OCI-LY7 (cell line): ENCODE measurements at regions not wholly inside any gene's neighbourhood (a gene's known extent, or its start where the extent isn't known, plus 50 kb on each side); places are given as distances from the start of the nearest gene placed in this dataset.

Source experiments
- BruUV-seq: library from RNA; stranded (reverse); fragments of 400-500 nt; replicated peaks from 2 replicates; lab custom pipeline; 2021; lab: Mats Ljungman, UMichigan
- CTCF ChIA-PET: fragments of 300-600 bp; sonication (Branson Sonifier 250); formaldehyde crosslinking; loops from one replicate; lab custom pipeline; 2022; ENCODE audit warnings: antibody characterized with exemption; ENCODE audit not compliant: unreplicated experiment; lab: Charles Lee
- POLR2A ChIA-PET: fragments of 300-600 bp; sonication (Branson Sonifier 250); formaldehyde crosslinking; loops from one replicate; lab custom pipeline; 2022; ENCODE audit warnings: antibody characterized with exemption; lab: Charles Lee
- DNase-seq: peaks from one replicate; pipeline ENCODE4 v3.0.0-alpha.2; 2015; ENCODE audit warnings: low spot score
- H2AFZ ChIP-seq: fragments of 200-600 bp; sonication (generic), shearing (Covaris generic); 2 replicates; pipeline ENCODE4 v1.6.1; 2014; ENCODE audit warnings: mild to moderate bottlenecking, antibody characterized with exemption, low read length, moderate library complexity
- H3K27ac ChIP-seq: fragments of 200-600 bp; sonication (generic); 2 replicates; pipeline ENCODE4 v1.5.1; 2014; ENCODE audit warnings: mixed run types, low read depth, mild to moderate bottlenecking, moderate library complexity, low read length, inconsistent platforms; ENCODE audit not compliant: poor library complexity, severe bottlenecking
- H3K36me3 ChIP-seq: fragments of 200-600 bp; sonication (generic); 2 replicates; pipeline ENCODE4 v1.6.1; 2014; ENCODE audit warnings: mild to moderate bottlenecking, antibody characterized with exemption, low read length, moderate library complexity, mixed read lengths; ENCODE audit not compliant: insufficient read depth
- H3K4me1 ChIP-seq: fragments of 200-600 bp; sonication (generic); 2 replicates; pipeline ENCODE4 v1.5.1; 2014; ENCODE audit warnings: mild to moderate bottlenecking, low read length; ENCODE audit not compliant: insufficient read depth, poor library complexity, severe bottlenecking
- H3K4me2 ChIP-seq: fragments of 200-600 bp; sonication (generic); 2 replicates; pipeline ENCODE4 v1.6.1; 2014; ENCODE audit warnings: mild to moderate bottlenecking, low read length
- H3K4me3 ChIP-seq: fragments of 200-600 bp; sonication (generic); 2 replicates; pipeline ENCODE4 v1.5.1; 2014; ENCODE audit warnings: mild to moderate bottlenecking, low read depth, low read length; ENCODE audit not compliant: poor library complexity, severe bottlenecking
- H3K79me2 ChIP-seq: fragments of 200-600 bp; sonication (generic); 2 replicates; pipeline ENCODE4 v1.6.1; 2016; ENCODE audit warnings: low read depth, mild to moderate bottlenecking, low read length, moderate library complexity, mixed read lengths; ENCODE audit not compliant: insufficient read depth
- H3K9me2 ChIP-seq: fragments of 200-600 bp; sonication (generic); 2 replicates; pipeline ENCODE4 v1.6.1; 2016; ENCODE audit warnings: mild to moderate bottlenecking, low read length, mixed read lengths; ENCODE audit not compliant: insufficient read depth
- H3K9me3 ChIP-seq: fragments of 200-600 bp; sonication (generic); 2 replicates; pipeline ENCODE4 v1.6.1; 2014; ENCODE audit warnings: mild to moderate bottlenecking, mixed run types, low read length, mixed read lengths
- H4K20me1 ChIP-seq: fragments of 200-600 bp; sonication (generic); 2 replicates; pipeline ENCODE4 v1.6.1; 2014; ENCODE audit warnings: mild to moderate bottlenecking, antibody characterized with exemption, low read length, moderate library complexity, mixed read lengths; ENCODE audit not compliant: insufficient read depth
- CTCF ChIP-seq: fragments of 200-600 bp; sonication (generic); conservative IDR thresholded peaks from 2 replicates; pipeline ENCODE4 v1.5.1; 2014; ENCODE audit warnings: mild to moderate bottlenecking, antibody characterized with exemption, low read length, moderate library complexity, mixed read lengths
- EZH2phosphoT487 ChIP-seq: fragments of 200-600 bp; sonication (generic); IDR thresholded peaks from 2 replicates; pipeline ENCODE4 v1.6.1; 2018; ENCODE audit warnings: low read depth, borderline replicate concordance, mild to moderate bottlenecking, mixed run types, antibody characterized with exemption, low read length, moderate library complexity, mixed read lengths
- intact Hi-C: fragments of 100-400 bp; cut with micrococcal nuclease; formaldehyde crosslinking; loops from one replicate; pipeline ENCODE4 v1.10.0; 2022; ENCODE audit not compliant: unreplicated experiment

- Histone ChIP-seq H3K9me2 (no peaks in the 10 kb centered on the region), H3K79me2 (no peaks in the 10 kb centered on the region), H4K20me1 (no peaks in the 10 kb centered on the region), H3K36me3 (no peaks in the 10 kb centered on the region), H2AFZ (no peak overlapping the region), H3K4me2 (no peak overlapping the region), H3K4me3 (no peak overlapping the region), H3K4me1 (no peaks in the 10 kb centered on the region), H3K9me3 (no peaks in the 10 kb centered on the region), H3K27ac (no peak overlapping the region)
- TF ChIP-seq CTCF = no peak
- no peak for TF ChIP-seq EZH2phosphoT487
- no TSS peak for BruUV-seq
- ChIA-PET POLR2A (interaction anchor here (0.5 to 1.2 kb wide), 7 partner anchors 9 to 484 kb away, joined by 3 to 7 read pairs (median 3); no protein-coding TSS in a partner anchor), CTCF (no interaction called here)
- no peak for DNase-seq
- intact Hi-C loops = no loop called here
Observed at GRCh38 chr13:62444805-62445204, 1029.2 kb upstream of the PCDH20 start.

GRCh38 chr13:62434081-62434480 lies 1018.4 kb upstream of the PCDH20 start:
- H3K4me3 ChIP-seq = no peak overlapping the region
- H3K79me2 ChIP-seq = no peaks in the 10 kb centered on the region
- no peak overlapping the region for H3K27ac ChIP-seq
- POLR2A ChIA-PET = no interaction called here
- no peaks in the 10 kb centered on the region for H3K9me2 ChIP-seq
- H4K20me1 ChIP-seq = no peaks in the 10 kb centered on the region
- no peak overlapping the region for H3K4me2 ChIP-seq
- no peak overlapping the region for H2AFZ ChIP-seq
- CTCF ChIA-PET = no interaction called here
- H3K36me3 ChIP-seq = no peaks in the 10 kb centered on the region
- DNase-seq = no peak
- H3K9me3 ChIP-seq = no peaks in the 10 kb centered on the region
- H3K4me1 ChIP-seq = no peaks in the 10 kb centered on the region
- intact Hi-C loops = no loop called here
- TF ChIP-seq CTCF = no peak
- no peak for TF ChIP-seq EZH2phosphoT487
- BruUV-seq = no TSS peak

GRCh38 chr13:62433660-62434059 lies 1018.0 kb upstream of the PCDH20 start:
- Histone ChIP-seq H3K36me3 (no peaks in the 10 kb centered on the region), H3K79me2 (no peaks in the 10 kb centered on the region), H3K9me3 (no peaks in the 10 kb centered on the region), H3K4me2 (no peak overlapping the region), H2AFZ (no peak overlapping the region), H4K20me1 (no peaks in the 10 kb centered on the region), H3K4me1 (no peaks in the 10 kb centered on the region), H3K9me2 (no peaks in the 10 kb centered on the region), H3K27ac (no peak overlapping the region), H3K4me3 (no peak overlapping the region)
- ChIA-PET CTCF (no interaction called here), POLR2A (no interaction called here)
- no peak for DNase-seq
- BruUV-seq = no TSS peak
- intact Hi-C loops = no loop called here
- TF ChIP-seq CTCF (no peak), EZH2phosphoT487 (no peak)
